Ishikawa (cell line): ENCODE measurements at regions not wholly inside any gene's neighbourhood (a gene's known extent, or its start where the extent isn't known, plus 50 kb on each side); places are given as distances from the start of the nearest gene placed in this dataset.

ENCODE experiments used
- CEBPB ChIP-seq: IDR thresholded peaks from 2 replicates; pipeline ENCODE4 v1.6.1; 2012
- CREB1 ChIP-seq: IDR thresholded peaks from 2 replicates; pipeline ENCODE4 v1.6.1; 2012; ENCODE audit warnings: low read depth
- EGR1 ChIP-seq: IDR thresholded peaks from 2 replicates; pipeline ENCODE4 v1.6.1; 2012
- EP300 ChIP-seq: IDR thresholded peaks from 2 replicates; pipeline ENCODE4 v1.6.1; 2012; ENCODE audit warnings: borderline replicate concordance
- NFIC ChIP-seq: IDR thresholded peaks from 2 replicates; pipeline ENCODE4 v1.6.1; 2012
- RAD21 ChIP-seq: IDR thresholded peaks from 2 replicates; pipeline ENCODE4 v1.6.1; 2012; ENCODE audit warnings: low read depth
- TAF1 ChIP-seq: IDR thresholded peaks from 2 replicates; pipeline ENCODE4 v1.6.1; 2012; ENCODE audit warnings: low read depth, mild to moderate bottlenecking
- TCF12 ChIP-seq: IDR thresholded peaks from 2 replicates; pipeline ENCODE4 v1.6.1; 2012; ENCODE audit warnings: low read depth
- TEAD4 ChIP-seq: IDR thresholded peaks from 2 replicates; pipeline ENCODE4 v1.6.1; 2012
- YY1 ChIP-seq: IDR thresholded peaks from 2 replicates; pipeline ENCODE4 v1.6.1; 2012; ENCODE audit warnings: low read depth
- TF ChIP-seq, protein P1 (sequence below): IDR thresholded peaks from 2 replicates; pipeline ENCODE4 v1.6.1; 2012; ENCODE audit warnings: low read depth, mild to moderate bottlenecking
- TF ChIP-seq, protein P2 (sequence below): IDR thresholded peaks from 2 replicates; pipeline ENCODE4 v1.6.1; 2012
- TF ChIP-seq, protein P3 (sequence below): IDR thresholded peaks from 2 replicates; pipeline ENCODE4 v1.6.1; 2012

DNA sequence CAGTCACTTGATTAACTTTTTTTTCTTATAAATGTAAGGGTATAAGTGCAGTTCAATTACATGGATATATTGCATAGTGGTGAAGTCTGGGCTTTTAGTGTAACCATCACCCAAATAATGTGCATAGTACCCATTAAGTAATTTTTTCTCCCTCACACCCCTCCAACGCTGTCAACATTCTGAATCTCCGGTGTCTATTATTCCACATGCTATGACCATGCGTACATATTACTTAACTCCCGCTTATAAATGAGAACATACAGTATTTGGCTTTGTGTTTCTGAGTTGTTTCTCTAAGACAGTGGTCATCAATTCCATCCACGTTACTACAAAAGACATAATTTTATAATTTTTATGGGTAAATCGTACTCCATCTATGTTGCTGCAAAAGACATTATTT is 1191.1 kb downstream of the NCAM2 start:
- no peak for TF ChIP-seq EP300
- TF ChIP-seq RAD21: no peak
- TF ChIP-seq, protein P1, sequence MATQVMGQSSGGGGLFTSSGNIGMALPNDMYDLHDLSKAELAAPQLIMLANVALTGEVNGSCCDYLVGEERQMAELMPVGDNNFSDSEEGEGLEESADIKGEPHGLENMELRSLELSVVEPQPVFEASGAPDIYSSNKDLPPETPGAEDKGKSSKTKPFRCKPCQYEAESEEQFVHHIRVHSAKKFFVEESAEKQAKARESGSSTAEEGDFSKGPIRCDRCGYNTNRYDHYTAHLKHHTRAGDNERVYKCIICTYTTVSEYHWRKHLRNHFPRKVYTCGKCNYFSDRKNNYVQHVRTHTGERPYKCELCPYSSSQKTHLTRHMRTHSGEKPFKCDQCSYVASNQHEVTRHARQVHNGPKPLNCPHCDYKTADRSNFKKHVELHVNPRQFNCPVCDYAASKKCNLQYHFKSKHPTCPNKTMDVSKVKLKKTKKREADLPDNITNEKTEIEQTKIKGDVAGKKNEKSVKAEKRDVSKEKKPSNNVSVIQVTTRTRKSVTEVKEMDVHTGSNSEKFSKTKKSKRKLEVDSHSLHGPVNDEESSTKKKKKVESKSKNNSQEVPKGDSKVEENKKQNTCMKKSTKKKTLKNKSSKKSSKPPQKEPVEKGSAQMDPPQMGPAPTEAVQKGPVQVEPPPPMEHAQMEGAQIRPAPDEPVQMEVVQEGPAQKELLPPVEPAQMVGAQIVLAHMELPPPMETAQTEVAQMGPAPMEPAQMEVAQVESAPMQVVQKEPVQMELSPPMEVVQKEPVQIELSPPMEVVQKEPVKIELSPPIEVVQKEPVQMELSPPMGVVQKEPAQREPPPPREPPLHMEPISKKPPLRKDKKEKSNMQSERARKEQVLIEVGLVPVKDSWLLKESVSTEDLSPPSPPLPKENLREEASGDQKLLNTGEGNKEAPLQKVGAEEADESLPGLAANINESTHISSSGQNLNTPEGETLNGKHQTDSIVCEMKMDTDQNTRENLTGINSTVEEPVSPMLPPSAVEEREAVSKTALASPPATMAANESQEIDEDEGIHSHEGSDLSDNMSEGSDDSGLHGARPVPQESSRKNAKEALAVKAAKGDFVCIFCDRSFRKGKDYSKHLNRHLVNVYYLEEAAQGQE: no peak
- no peak for TF ChIP-seq NFIC
- no peak for TF ChIP-seq YY1
- TF ChIP-seq CREB1: no peak
- TF ChIP-seq CEBPB: no peak
- no peak for TF ChIP-seq EGR1
- no peak for TF ChIP-seq TAF1
- TF ChIP-seq, protein P2, sequence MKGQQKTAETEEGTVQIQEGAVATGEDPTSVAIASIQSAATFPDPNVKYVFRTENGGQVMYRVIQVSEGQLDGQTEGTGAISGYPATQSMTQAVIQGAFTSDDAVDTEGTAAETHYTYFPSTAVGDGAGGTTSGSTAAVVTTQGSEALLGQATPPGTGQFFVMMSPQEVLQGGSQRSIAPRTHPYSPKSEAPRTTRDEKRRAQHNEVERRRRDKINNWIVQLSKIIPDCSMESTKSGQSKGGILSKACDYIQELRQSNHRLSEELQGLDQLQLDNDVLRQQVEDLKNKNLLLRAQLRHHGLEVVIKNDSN: no peak
- TF ChIP-seq TEAD4: no peak
- TF ChIP-seq, protein P3, sequence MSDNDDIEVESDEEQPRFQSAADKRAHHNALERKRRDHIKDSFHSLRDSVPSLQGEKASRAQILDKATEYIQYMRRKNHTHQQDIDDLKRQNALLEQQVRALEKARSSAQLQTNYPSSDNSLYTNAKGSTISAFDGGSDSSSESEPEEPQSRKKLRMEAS: no peak
- TF ChIP-seq TCF12: no peak
